SIG-M5 treated with dmso at 0.1 percent for 504 hours (cell line): ENCODE measurements at regions not wholly inside any gene's neighbourhood (a gene's known extent, or its start where the extent isn't known, plus 50 kb on each side); places are given as distances from the start of the nearest gene placed in this dataset.
A peak's percentile ranks its signal among the peaks of the same experiment; 100 is the strongest.
"Not testable (repeated sequence)": the region's sequence is repeated elsewhere in the genome, so short reads cannot be mapped to it uniquely, and the experiment has no call there.

ENCODE experiments used
- DNase-seq: peaks from one replicate; lab custom pipeline; 2025; ENCODE audit not compliant: unreplicated experiment; lab: John Stamatoyannopoulos, UW

DNA sequence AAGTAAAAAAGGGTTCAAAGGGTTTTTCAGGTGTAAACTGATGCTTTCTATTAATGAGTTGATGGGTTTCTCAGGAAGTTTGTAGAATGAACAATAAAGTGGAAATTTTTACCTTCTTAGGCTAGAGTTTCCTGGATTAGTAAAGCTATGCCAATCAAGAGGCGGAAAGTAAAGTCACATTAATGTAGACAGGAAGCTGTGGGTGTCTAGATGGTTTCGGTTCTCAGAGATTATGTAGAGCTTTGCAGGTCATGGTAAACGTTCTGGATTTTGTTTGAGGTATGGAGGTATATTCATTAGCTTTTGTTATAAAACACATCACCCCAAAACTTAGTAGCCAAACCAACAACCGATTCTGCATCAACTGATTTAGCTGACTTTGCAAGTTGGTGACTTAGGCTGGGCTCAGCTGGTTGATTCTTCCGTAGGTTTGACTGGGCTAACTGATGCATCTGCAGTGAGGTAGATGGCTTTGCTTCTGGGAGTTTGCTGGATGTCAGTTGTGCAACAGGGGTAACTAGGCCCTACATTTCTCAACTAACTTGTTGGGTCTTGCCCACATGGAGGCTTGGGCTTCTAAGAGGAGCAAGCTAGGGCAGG is 273.8 kb downstream of the MSX2 start:
- no peak for DNase-seq

DNA sequence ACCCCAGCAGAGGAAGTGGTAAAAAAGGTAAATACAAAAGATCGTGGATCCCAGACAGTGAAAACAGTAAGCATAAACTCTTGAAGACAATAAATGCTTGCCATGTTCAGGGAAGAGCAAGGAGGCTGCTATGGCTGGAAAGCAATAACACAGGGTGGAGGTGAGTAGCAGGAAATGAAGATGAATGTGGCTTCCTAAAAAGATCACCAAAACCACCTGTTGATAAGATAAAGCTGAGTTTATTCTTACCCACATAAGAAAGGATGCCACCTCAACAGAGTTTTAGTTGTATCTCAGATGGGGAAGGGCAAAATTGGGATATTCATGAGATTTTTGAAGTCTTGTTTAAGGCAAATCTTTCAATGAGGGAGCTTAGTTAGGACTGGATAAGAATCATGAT is 273.3 kb downstream of the MSX2 start:
- DNase-seq, result no peak

DNA sequence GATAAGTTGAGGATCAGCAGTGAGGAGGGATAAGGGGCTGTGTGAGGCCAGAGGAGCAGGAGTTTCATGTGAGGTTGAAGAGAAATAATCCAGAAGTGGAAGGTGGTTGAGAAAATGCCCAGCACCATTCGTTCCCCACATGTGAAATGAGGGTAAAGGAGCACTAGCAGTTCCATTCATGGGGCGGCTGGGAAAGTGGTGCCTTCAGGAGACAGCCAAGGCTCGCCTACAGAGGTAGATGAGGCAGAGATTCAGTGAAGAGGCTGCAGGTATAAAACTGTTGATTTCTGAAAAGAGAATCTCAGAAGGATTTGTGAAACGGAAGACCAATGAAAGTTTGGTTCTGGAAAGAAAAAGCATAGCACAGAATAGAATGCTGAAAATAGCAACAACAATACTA is 272.6 kb downstream of the MSX2 start:
- no peak for DNase-seq

DNA sequence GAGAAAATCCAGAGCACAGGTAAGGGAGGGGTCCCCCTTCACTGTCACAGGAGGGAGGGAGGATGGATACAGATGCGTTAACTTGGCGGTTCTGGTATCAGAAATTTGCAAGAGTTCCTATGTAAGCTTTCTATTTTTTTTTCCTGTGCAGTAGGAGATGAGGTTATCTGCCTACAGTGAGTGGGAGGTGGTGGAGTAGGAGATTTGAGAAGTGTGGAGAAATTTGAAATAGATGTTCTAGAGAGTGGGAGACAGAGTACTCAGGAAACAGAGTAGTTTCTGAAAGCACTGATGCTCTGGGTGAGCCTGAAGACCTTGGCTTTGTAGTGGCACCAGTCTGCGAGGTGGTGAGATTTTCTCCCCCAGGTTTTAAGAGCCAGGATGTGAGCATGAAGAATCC is 271.4 kb downstream of the MSX2 start:
- DNase-seq, result no peak

DNA sequence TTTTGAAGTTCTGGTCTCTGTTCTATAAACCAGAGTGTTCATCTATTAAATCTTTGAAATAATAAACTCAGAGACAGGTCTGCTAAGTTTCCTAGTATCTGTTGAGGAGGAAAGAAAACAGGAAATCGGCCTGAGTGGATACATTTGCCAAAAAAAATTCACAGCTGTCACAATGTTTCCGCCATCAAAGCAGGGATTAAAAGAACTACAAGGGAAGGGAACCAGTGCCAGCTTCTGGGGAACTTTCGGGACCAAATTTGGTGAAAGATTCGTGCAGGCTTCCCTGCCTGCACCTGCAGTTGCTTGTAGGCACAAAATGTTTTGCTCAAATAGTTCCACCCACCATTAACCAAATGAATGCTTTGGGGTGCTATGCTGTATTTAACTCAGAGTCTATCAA is 267.5 kb downstream of the MSX2 start:
- DNase-seq, result no peak

DNA sequence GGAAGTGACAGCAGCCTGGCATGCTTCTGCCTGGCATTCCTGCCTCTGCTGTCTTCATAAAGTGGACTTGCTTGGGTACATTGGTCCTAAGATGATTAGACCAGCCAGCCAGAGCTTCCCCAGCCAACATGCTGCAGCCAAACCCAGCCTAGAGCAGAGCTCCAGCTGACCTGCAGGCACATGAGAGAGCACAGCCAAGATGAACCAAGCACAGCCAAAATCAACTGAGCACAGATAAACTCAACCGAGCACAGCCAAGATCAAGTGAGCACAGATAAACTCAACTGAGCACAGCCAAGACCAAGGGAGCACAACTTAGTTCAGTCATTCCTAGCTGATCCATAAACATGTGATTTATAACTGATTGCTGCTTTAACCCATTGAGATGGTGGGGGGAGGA is 266.5 kb downstream of the MSX2 start:
- no peak for DNase-seq

DNA sequence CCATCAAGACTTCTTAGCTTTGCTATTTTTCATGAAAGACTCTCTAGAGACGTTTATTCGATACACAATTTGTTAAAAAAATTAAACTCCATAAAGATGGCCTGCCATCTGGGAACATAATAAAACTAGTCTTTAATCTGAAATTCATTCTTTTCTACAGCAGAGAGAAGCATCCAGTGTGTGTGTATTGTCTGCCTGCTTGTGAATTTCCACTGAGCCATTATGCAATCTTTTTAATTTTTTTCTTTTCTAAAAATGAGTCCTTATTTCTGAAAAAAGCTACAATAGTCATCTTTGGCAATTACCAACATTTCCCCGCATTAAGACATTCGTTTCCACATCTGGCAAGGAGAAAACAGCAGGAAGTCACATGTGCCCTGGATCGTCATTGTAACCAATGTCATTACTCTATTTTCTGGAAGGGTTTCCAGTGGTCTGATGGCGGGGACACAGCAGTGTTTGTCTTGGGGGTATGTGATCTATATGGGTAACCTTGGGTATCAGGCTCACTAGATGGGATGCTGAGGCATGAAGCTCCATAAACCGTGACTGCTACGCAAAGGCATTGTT is 263.1 kb downstream of the MSX2 start:
- no peak for DNase-seq

DNA sequence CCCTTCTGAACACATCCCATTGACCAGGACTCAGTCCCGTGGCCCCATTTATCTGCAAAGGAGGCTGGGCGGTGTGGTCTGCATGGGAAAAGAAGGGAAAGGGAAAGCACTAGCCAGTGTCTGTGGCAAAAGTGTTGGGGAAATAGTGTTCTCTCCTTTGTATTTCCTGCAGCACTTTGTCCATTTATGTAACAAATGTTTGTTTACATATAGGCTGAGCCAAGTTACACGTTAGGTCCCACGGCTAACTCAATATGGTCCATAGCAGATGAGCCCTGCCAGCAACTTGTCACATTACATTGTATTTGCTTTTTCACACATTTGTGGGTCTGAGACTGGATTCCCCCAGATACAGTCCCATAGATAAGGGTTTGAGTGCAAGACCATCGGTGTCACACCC is 260.5 kb downstream of the MSX2 start:
- DNase-seq, result no peak

DNA sequence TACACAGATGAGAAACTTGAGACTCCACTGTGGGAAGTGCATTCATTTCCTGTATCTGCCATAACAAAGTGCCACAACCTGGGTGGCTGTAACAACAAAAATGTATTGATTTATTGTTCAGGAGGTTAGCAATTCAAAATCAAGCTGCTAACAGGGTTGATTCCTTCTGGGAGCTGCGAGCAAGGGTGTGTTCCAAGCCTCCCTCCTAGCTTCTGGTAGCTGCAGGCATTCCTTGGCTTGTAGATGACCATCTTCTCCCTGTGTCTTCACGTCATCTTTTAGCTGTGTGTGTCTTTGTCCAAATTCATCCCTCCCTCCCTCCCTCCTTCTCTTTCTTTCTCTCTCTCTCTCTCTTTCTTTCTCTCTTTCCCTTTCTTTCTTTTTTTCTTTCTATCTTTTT is 258.1 kb downstream of the MSX2 start:
- DNase-seq, result no peak

DNA sequence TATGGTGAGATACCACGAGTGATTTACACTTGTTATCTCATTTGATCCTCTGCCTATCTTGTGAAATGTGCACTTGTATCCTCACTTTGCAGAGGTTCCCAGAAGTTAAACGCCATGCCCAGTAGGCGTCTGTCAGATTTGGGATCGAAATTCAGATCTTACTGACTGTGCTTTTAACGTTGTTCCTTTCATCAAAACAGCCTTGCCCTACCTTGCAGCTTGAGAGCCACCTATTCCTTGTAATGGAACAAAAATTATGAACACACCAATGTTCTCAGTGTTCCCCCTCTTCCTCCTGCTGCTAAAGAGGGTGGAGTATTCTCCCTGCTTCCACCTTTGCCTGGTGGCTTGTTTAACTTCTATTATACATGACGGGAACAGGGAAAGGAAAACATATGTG is 257.0 kb downstream of the MSX2 start:
- no peak for DNase-seq

DNA sequence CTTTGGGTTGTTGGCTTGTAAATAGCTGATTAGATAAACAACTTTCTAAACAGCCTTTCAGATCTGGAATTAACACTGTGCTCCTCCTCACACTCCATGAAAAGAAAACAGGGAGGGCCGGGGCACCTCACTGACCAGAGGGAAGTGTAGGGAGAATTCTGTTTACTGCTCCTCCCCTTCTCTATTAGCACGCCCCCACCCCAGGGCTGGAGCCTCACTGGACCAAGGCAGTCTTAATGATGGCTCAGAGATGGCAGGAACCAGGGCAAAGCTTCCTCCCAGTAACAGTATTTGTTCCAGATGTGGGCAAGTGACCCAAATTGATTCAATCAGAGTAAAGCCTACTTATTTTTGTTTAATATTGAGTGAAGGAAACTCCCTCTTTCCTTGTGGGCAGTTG is 256.6 kb downstream of the MSX2 start:
- no peak for DNase-seq

DNA sequence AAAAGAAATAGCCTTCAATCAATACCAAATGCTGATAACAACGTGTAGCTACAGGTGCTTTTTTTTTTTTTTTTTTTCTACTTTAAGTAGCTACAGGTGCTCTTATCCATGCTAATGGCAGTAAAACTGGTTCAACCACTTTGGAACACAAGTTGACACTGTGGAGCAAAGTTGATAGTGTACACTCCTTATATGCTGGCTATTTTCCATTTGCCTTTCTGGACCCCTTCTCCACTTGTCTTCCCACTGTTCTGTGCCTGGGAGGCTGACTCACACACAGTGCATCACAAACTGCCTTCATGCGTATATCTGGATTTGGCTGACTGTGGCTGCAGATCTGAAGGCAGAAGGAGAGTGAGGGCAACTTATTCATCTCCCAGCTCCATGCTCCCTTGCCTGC is 247.9 kb downstream of the MSX2 start:
- DNase-seq, result peak; percentile 24

DNA sequence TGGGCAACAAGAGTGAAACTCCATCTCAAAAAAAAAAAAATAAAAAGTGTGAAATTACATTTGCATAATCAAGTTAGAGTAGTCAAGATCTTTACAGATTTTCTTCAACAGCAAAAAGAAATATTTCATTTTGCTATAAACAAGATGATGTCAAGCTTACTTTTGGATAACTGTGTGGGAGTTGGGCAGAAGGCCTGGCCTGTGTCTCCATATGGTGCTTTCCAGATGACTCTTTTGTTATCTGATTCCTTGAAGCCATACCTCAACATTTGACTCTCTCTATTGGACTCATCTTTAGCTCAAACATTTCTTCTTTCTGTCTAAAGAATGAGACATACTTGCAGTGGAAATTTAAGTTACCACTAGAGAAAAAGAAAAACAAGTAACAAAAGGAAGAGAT is 246.8 kb downstream of the MSX2 start:
- no peak for DNase-seq

DNA sequence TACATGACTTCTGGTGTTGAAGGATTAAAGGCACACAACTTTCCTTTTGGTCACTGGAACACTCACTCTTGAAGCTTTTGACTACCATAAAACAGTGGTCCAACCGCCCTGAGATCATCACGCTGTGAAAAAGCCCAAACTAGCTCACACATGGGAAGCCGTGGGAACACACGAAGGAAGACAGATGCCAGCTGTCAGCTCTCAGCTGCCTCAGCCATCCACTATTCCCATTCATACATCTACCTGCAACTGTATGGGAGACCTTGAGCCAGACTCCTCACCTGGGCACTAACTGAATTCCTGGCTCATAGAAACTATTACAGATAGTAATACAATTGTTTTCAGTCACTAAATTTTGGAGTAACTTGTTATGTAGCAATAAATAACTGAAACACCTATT is 246.1 kb downstream of the MSX2 start:
- DNase-seq, result no peak

DNA sequence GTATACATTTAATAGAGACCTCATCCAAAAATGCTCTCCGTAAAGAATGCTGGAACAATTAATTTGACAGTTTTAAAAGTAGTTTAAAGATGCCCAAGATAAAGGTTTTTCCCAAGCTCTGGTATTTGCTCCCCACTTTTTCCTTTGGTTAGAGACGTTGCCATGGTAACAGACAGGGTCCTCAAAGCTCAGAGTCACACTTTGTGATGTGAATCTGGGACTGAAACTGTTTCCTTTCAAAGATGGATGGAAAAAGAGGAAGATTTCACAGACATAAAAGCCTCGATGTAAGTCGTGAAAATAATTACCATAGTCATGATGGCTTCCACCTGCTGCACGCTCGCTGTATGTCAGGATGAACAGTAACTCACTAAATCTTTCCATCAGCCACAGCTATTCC is 229.5 kb downstream of the MSX2 start:
- no peak for DNase-seq

DNA sequence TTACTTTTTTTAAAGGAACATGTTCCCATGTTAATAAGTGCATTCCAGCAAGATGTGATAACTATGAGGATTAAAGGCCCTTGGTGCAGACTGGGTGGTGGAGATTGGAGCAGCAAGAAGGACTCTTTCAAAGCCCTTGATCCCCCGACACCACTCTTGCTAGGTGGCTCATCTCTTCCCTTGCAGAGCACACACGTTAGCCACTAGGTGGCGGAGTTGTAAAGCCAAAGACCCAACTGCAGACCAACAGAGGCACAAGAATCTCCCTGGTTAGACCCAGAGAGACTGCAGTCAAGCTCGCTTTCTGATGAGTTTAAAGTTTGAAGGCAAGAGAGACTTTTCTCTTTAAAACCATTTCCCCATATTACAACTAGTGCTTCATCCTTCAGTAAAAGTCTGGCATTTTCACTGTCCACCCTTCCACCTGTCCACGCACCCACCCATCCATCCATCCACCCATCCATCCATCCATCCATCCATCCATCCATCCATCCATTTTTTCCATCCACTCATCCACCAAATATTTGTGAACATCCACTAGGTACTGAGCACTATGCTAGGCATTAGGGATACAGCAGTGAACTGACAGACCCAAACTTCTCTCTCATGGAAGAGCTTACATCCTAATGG is 226.9 kb downstream of the MSX2 start:
- DNase-seq, result peak; percentile 78

DNA sequence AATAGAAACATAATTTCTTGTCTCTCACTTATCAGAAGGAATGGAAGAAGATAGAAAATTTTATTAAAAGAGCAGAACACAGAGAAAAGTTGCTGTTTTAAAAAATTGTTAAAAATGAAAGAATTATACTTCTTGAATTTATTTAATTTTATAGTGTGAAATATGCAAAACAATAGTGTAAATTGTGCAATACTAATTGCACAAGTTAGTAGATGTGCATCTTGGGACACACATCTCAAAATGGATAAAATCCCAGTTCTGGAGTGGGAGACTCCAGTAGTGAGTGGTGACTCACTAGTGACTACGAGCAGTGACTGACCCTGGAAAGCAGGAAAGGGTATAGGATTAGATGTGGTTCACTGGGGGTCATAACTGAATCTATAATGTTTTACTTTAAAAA is 223.2 kb downstream of the MSX2 start:
- DNase-seq, result no peak

DNA sequence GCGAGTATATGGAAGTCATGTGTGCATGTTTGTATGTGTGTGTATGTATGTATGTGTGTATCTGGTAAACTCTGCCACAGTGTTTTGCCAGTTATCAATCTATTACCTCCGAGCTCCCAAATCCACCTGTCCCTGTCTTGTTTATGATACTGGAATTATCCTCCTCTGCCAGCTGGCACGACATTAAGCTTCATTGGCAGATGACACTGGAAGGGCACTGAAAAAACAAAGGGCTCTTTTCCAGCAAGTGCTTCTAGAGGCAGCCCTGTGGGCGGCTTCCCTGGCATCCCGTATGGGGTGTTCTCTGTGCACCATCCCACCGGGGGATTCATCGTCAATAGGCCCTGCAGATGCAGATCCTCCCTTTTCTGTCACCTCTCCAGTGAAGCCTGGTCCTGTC is 221.5 kb downstream of the MSX2 start:
- DNase-seq, result no peak

DNA sequence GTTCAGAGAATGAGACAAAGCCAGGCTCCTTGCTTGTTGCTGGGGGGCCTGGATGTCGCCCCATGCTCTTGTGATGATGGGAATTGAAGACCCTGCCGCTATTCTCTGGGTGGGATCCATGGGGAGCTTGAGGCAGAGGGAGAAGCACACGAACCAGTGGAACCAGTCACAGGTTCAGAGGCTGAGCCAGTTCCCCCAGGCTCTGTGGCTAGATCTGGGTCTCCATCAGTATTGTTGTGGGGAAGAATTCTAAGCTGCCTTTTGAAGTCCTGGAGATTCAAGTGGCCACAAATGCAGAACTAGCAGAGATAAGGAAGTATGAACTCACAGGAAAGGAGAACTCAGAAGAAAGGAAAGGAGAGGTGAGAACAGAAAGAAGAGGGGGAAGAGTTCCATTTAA is 219.4 kb downstream of the MSX2 start:
- DNase-seq, result peak; percentile 6

DNA sequence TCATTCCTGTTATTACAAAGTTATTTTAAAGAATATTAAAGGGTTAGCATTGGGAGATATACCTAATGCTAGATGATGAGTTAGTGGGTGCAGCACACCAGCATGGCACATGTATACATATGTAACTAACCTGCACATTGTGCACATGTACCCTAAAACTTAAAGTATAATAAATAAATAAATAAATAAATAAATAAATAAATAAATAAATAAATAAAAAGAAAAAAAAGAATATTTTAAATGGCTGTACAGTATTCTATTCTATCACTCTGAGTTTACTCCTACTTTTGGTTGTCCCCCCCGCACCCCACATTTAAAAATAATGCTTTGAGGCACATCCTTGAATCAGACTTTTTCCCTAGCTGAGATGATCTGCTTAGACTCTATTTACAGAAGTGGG is 218.6 kb downstream of the MSX2 start:
- not testable (repeated sequence) for DNase-seq

DNA sequence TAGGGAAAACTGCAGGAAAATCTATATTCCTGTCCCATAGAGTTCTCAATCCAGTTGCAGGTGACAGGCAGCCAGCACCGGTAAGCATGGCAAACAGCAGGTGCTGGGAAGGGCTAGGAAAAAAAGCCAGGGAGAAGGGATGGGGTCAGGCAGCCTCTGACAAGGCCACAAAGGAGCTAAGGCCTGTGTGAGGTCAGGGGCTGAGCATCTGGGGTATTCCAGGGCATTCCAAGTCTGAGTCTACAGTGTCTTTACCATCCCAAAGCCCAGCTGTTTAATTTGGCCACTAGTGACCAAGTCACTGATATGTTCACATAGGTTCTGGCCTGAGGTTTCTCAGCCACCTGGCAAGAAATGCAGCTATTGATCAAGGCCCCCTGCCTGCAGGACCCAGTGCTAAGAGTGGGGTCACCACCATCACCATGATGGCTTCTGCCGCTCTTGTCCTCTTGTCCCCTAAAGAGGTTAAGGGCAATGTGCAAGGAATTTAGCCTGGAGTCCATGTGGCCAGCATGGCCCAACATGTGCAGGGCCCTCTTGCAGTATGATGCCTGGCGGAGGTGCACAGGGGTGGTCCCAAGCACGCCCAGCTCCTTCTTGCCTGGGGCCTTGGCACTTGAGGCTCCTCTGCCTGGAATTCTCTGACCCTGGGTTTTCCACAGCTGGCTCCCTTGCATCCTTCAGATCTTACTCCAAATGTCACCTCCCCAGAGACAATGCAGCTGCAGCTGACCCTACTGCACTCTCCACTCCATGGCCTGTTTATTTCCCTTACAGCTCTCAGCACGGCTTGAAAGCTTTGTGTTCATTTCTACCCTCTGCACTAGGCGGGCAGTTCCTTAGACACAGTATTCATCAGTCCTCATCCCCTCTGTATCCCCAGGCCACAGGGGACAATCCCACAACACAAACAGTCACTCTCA is 213.1 kb downstream of the MSX2 start:
- DNase-seq, result no peak
